ENCODE measurements at regions not wholly inside any gene's neighbourhood (a gene's known extent, or its start where the extent isn't known, plus 50 kb on each side); places are given as distances from the start of the nearest gene placed in this dataset.

DNA sequence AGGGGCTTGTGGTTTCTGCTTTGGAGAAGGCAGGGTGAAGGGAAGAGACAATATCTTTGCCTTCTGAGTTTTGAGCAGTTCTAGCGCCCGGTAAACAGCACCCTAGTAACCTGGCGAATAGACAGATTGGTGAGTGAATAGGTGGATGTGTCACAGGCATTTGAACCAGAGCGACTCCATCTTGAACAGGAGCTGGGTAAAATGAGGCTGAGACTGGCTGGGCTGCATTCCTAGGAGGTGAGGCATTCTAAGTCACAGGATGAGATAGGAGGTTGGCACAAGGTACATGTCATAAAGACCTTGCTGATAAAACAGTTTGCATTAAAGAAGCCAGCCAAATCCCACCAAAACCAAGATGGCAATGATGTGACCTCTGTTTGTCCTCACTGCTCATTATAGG is 643.6 kb upstream of the TMEM132C start:
- no peak for FAIRE-seq

DNA sequence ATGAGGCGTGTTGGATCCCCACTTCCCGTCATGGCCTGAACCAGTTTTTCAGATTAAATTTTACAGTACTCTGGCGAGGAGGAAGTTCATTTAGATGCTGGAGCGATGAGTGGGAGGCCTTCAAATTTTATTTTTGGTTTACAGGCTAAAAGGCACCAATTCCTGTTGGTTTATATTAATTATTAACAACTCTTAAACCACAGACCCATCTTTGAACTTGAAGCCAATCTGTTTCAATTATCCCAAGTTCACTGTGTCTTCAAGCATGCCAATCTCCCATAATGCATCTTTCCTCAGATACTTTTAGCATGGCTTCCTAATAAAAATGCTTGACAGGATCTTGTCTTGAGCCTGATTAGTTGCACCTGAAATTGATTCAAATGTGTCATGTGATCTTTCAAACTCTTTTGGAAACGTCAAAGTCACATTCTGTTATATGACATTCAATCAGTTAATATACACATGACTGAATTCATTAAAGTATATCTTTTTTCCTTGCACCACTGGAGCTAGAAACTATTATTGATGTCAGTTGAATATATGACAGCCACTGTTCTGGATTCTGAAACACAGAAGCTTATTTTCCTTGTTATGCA is 641.7 kb upstream of the TMEM132C start:
- FAIRE-seq, result no peak

DNA sequence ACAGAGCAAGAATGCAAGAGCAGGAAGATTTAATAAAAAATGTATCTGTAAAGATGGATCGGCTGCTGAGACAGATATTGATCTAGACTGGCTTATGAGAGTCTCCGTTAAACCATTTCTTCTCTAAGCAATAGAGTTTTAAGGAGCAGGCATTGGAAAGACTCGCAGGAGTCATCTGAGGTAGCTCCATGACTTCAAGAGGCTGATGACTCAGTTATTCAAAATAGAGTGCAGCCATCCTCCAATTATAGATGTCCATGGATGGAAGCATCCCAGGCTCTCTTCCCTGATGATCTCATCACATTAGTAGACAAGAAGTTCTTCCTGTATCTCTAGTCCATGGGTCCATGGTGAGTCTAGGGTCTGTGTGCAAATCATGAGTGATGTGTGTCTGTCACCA is 638.3 kb upstream of the TMEM132C start:
- no peak for FAIRE-seq

DNA sequence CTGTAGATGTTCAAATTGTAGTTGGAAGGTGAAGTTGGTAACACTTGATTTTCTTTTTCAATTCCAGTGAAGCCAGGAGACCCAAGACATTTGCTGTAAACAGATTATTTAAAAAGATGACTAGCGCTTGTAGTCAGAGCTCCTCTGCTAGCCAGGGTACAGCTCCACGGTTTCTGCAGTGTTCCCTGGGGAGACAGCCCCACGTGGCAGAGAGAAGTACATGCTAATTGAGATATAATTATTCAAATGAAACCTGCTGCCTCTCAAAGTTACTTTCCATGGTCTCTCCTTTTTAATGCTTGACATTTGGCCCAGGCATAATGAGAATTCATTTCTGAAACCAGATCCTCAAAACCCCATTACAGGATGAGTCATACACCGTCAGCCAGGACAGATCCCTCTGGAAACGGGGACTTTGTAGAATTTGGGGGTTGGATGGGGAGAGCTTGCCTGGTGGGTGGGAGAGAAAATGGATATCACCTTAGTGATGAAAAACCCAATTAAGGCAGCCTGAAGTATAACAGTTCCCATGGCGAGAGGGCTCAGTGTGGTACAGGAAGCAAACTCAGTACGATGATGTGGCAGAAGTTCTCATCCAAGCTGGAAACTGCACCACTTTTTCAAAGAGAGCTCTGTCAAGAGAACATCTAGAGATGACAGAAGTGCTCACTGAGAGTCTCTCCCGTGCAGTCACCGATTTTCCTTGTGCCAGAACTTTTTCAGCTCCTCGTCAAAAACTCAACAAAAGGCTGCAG is 637.7 kb upstream of the TMEM132C start:
- no peak for FAIRE-seq

DNA sequence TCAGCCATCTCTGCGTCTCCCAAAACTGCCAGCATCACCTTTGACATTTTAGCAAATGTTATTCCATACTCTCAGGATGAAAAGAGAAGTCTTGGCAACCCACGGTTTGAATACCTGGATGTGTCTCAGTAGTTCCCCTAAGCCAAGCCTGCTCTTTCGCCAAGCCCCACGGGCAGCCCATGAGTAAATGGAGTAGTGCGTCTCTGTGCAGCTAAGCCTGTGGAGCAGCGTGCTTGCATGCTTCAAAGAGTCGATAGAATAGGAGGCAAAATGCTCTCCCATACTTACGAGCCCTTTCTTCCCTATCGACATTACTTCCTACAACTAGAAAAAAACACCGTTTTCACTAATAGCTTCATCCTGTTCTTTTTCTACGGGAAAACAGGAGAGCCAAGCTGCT is 634.5 kb upstream of the TMEM132C start:
- FAIRE-seq, result no peak

DNA sequence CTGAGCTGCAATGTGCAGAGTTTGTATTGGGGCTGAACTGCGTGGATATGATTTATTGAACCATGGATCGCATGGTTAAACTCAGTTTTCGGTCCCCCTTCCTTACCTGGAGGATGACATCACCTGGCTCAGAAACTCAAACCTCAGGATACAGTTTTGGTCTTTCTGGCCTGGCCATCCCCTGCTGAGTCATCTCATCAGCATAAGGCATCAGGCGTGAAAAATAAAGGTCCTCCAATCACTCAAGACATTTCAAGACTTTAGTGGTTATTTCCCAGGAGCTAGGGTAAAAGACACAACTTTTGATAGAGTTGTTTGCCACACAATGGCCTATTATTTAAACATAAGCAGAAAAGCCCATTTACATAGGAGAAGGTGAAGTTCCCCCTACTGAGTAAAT is 631.1 kb upstream of the TMEM132C start:
- FAIRE-seq, result no peak

DNA sequence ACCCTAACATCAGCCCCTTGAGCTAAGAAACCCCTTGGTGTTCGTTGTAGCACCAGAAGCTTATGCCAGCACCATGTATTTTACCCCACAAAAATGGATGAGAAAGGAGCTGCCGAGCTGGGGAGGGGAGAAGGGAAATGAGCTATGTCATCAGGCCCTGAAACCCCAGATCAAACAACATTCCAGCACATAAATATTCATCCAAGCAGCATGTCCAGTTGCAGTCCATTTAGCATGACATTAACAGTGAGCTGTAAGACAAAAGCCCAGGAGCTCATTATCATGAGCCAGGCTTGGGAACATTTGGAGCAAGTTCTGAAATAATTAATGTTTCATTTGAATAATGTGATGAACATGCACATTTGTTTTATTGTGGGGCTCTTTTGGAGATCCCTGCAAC is 630.1 kb upstream of the TMEM132C start:
- no peak for FAIRE-seq

DNA sequence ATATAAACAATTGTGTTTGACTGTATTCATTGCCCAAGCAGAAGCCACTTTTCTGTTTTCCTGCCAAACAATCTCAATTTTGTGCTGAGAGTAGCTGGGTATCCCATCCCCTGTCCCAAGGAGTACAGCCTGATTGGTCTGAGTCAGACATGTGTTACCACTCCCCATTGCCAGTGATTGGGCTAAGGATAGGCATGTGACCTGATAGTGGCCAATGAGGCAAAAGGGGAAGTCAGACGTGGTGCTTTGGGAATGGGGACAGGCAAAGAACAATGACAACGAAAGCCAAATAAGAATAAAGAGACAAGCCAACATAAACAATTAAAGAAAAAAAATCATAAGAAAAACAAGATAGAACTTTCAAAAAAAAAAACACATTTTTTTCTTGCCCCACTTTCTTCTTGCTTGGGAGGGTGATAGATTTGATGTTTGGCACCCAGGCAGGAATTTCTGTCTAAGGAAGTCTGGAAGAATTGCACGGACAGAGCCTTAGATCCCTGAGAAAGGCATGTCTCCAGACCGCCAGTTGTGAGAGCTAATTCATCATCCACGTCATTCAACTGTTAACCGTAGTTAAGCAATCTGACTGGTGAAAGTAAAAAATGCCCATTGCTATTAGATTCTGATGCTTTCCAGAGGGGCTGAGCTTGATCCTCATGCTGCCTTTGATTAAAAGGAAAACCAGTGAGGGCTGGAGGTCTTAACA is 626.6 kb upstream of the TMEM132C start:
- no peak for FAIRE-seq

DNA sequence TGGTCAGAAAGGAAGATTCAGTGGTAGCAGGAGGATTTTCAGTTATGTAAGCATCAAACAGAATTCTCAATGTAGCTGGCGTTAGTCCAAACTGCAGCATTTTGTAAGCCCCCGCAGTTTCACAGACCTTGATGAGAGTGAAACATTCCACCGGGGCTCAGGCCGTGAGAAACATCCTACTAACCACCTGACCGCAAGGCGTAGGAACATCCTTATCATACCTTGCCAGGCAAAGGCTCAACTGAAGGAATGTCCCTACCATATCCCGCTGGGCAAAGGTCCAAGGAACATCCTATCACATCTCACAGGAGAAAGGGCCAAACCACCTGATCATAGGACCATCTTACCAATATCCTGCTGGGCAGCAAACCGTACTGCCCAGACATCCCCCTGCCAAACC is 624.8 kb upstream of the TMEM132C start:
- no peak for FAIRE-seq

DNA sequence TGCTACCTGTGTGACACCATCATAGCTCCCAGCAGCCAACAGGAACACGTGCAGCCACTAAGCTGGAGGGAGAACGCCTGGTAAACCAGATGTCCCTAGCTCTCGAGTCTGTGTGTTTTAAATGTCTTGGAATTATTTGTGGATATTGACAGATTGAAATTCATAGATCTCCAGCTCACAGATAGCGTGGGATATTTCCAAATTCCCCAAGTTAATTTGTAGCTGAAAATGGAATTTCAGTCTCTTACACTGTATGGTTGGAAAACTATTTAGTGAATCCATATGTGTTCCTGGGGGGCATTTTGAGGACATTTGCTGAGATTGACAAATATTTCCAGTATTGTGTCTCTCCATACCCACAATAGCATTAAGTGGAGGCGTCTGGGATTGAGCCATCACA is 618.6 kb upstream of the TMEM132C start:
- FAIRE-seq, result no peak

DNA sequence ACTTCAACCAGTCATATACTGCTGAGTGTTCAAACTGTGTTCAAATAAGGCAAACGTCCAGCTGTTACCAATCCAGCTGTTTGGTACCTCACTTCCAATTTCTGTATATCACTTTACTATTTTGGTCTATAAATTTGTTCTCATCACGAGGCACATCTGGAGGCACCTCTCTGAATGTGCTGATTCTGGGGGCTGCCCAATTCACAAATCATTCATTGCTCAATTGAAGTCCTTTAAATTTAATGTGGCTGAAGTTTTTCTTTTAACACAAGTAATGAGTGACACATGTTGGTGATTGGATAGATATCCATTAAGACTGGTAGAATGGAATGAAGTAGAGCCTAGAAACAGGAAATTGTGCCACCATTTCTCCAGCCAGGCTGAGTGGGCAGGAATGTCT is 617.0 kb upstream of the TMEM132C start:
- no peak for FAIRE-seq

DNA sequence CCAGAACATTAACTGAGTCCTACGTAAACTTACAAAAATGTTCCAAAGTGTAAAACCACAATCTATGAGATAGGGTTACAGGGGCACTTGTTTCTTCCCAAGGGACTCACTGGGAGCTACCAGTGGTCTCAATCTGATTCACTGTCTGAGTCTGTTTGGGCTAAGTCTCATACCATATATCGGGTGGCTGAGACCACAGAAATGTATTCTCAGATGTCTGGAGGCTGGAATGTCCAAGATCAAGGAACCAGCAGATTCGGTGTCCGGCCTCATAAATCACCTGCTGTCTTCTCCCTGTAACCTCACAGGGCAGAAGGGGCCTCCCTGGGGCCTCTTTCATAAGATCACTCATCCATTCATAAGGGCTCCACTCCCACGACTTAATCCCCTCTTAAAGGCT is 616.3 kb upstream of the TMEM132C start:
- FAIRE-seq, result no peak

DNA sequence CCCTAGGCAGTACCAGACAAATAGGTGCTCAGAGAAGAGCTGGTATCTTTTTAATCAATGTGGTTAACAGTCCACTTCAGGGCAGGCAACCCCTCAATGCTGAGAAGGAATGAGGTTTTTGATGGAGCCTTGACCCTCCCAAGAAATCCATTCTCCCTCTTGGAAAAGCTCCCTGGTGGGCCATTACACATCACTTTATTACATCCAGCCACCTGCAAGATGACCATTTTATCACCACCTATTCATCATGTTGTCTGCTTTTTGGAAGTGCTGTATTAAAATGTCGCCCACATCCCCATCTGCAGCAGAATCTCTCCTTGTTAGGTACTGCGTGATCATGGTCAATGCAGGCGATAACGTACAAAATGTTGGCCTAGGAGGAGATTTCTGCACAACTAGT is 614.7 kb upstream of the TMEM132C start:
- no peak for FAIRE-seq

DNA sequence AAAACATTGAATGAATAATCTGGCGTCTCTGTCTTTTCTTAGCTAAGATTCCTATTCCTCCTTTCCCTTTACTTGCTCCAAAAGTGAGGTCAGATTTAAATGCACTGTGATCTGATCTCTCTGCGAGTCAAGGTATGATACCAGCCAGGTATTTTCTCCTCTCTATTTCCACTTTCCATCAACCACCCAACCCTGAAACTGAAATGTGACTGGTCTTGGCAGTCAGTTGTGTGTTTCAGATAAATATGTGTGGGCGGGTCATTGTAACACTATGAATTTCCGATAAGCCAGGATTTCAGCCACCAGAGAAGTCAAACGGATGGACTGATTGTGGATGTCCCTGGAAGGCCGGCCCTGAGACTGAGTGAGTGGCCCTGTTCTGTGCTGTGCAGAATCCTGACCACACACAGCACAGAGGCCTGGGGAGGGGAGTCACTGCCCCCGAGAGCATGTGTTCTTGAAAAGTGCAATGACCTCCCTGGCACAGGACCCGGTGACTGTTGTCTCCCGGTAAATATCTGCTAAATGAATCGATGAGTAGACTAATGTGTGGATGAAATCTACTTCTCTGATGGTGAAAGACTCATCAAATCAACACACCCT is 612.5 kb upstream of the TMEM132C start:
- FAIRE-seq, result no peak

DNA sequence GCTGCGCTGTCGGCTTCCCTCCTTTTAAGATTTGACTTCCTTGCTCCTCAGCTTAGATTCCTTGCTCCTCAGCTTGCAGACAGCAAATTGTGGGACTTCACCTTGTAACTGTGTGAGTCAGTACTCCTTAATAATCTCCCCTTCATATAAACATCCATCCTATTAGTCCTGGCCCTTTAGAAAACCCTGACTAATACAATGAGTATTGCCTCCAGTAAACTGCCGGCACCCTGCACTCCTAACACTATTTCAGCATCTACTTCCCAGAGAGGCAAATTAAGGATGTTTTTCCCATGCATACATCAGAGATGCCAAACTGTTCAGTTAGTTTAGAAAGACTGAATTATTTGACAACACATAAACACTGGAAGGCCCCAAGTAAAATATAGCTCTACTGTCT is 611.3 kb upstream of the TMEM132C start:
- no peak for FAIRE-seq

DNA sequence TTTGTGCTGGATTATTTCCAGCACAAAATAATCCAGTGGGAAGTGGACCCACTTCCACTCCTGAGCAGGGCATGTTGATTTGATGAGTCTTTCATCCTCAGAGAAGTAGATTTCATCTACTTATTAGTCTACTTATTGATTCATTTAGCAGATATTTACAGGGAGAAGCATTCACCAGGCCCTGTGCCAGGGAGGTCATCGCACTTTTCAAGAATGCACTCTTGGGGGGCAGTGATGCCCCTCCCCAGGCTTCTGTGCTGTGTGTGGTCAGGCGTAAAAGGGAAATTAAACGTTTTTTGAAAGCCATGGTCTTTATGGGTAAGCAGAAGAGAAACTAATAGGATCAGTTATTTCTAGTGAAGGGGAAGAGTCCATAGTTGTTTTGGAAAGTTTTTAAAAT is 610.7 kb upstream of the TMEM132C start:
- no peak for FAIRE-seq

DNA sequence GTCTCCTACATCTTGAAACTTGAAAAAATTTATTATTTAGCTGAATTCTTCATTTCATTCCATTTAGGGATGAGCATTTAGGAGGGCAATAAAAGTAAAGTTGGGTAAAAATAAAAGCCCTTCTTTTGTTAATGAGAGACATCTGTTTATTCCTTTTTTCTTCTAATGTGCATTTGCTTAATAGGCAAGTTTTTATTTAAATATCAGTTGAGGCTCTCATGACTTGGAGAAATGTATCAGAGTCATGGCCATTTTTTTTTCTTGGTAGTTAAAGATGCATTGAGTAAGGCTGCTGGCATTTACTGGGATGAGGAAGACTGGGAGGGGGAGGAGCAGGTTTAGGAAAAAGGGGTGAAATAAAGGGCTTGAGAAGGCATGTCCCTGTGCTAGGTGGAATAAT is 609.9 kb upstream of the TMEM132C start:
- peak; percentile 93 for FAIRE-seq

DNA sequence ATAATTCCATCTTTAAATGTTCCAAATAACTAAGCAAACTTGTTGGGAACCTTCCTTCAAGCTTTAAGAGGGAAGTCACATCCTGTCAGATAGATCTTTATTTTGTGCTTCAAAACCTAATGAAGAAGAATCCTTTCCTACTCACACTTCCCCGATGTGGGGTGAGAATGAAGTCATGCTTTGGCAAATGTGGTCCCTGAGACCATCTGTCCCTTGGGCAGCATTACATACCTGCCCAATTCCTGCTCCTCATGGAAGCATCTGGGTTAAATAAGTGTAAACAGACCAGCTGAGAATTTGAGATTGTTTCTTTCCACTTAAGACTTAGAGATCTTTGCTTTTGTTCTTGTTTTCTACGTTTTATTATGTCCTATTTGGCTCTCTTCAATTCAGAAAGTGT is 606.0 kb upstream of the TMEM132C start:
- no peak for FAIRE-seq

DNA sequence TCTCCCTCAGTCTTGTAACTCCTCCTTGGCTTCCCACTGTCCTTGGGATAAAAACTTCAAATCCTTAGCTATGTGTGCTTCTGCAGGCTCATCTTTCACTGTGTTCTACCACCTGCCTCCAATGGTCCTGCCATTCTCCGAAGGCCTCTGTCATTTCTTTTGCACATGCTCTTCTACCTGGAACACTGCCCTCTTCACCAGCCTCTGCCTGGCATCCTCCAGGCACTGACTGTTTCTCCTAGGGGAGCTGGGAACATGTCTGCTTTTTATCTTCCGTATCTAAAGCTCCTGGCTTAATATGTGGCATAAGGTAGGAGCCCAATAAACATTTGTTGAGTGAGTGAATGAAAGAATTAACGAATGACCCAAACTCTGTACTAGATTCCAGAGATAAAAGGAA is 603.3 kb upstream of the TMEM132C start:
- no peak for FAIRE-seq

DNA sequence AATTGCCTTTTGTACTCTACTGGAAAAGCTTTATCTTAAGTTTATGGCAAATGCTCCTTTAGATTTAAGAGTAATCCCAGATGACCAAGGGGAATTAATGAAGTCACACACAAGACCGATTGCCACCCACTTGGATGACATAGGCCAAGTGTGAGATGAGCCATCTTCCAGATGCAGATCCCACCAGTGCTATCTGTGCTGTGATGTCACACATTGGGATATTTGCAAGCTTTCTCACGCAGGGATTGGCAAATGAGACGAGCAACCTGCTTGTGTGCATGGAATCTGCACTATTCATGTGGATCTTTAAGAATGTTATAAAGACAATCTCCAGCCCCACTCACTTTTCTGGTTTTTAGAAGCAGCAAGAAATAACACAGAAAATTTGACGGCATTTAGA is 602.1 kb upstream of the TMEM132C start:
- FAIRE-seq, result no peak

DNA sequence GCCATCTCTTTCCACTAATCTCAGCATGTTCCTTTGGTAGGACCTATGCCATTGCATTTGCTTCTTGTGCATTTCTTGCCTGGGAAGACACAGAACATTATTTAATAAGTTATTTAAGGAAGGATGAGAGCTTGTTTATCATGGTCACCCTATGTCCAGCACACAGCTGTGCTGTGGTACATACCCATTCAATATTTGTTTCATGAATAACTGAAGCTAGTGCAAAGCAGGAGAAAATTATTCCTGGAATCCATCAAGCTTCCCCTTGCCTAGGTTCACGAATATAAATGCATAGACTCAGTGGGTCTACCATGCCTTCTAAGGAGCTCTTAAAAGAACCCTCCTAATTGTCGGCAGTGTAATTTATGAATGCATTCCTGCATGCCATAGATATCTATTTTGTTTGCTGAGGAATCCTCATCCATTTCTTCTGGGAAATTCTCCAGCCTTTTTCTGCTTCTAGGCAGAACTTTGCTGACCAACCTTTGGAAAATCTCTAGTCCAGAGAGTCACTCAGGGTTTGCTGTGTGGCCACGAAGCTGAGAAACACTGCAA is 599.8 kb upstream of the TMEM132C start:
- FAIRE-seq, result no peak

DNA sequence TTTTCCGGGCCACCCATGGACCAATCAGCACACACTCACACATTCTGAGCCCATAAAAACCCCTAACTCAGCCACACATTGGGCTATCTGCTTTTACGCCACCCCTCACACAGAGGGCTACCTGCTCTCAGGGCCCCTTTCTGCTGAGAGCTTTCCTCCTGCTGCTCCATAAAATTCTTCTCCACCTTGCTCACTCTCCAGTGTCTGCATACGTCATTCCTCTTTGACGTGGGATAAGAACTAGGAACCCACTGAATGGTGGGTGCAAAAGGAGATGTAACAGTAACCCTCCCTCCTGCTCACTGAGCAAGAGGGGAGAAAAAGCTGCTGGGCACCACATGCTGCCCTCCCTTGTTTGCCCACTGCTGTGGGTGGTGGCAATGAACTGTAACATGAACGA is 596.7 kb upstream of the TMEM132C start:
- no peak for FAIRE-seq

DNA sequence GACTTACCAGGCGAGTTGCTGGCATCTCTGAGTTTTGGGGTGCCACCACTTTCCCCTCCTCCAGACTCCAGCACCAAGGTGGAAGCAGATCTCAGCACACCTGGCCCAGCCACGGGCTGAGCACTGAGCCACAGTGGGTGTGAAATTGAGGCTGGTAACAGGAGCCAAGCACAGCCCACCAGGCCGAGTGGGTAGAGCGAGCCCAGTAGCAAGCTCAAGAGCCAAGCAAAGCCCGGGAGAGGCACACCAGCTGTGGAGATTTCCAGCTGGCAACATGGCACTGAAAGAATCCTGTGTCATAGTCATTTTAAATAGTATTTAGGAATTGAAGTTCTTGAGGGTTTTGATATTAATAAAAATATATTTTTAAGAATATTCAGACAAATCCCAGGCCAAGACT is 596.2 kb upstream of the TMEM132C start:
- no peak for FAIRE-seq

DNA sequence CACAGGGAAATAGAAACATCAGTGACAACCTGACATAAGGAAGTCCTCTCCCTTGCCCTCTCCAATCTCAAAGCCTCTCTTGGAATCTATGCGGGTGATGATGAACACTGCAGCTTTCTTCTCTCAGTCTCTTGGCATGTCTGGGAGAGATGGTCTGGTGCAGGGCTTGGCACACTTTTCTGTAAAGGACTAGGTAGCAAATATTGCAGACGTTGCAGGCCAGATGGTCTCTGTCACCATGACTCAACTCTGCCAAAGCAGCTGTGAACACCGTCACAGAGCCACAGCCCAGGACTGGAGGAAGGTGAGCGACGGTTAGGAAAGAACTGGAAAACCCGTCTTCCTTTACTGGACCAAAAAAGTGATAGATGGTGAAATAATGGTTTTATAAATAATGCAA is 591.0 kb upstream of the TMEM132C start:
- no peak for FAIRE-seq

Measured in endometrium (tissue), 2 donors.